22Rv1 (cell line): ENCODE measurements at regions not wholly inside any gene's neighbourhood (a gene's known extent, or its start where the extent isn't known, plus 50 kb on each side); places are given as distances from the start of the nearest gene placed in this dataset.

Source experiments
- ZFX ChIP-seq: fragments of 450-650 bp; IDR thresholded peaks from 2 replicates; pipeline ENCODE4 v1.6.1; 2017; ENCODE audit warnings: antibody characterized with exemption, borderline replicate concordance
- TF ChIP-seq, protein P1 (sequence below): fragments of 450-650 bp; IDR thresholded peaks from 2 replicates; pipeline ENCODE4 v1.5.1; 2017; ENCODE audit warnings: mild to moderate bottlenecking

DNA sequence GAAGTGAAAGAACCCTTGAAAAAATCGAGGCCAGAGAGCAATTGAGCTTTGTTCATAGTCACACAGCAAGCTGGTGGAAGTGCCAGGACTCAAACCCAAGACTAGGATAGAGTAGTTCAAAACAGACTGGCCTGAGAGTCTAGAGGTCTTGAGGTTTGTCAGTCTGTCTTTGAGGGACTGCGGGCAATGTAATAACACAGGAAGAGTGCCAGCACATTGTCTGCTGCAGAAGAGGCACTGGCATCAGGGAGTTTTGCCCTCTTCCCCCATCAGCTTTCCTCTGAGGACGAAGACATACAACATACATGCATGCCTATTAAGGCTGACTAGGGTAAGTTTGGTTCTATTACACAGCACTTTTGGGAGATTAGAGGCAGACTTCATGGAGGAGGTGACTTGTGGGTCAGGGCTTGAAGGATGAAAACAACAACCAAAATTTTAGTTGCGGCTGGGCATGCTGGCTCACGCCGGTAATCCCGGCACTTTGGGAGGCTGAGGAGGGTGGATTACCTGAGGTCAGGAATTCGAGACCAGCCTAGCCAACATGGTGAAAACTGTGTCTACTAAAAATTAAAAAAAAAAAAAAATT is 64.1 kb upstream of the LAS1L start:
- TF ChIP-seq, protein P1, sequence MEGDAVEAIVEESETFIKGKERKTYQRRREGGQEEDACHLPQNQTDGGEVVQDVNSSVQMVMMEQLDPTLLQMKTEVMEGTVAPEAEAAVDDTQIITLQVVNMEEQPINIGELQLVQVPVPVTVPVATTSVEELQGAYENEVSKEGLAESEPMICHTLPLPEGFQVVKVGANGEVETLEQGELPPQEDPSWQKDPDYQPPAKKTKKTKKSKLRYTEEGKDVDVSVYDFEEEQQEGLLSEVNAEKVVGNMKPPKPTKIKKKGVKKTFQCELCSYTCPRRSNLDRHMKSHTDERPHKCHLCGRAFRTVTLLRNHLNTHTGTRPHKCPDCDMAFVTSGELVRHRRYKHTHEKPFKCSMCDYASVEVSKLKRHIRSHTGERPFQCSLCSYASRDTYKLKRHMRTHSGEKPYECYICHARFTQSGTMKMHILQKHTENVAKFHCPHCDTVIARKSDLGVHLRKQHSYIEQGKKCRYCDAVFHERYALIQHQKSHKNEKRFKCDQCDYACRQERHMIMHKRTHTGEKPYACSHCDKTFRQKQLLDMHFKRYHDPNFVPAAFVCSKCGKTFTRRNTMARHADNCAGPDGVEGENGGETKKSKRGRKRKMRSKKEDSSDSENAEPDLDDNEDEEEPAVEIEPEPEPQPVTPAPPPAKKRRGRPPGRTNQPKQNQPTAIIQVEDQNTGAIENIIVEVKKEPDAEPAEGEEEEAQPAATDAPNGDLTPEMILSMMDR = no peak
- no peak for TF ChIP-seq ZFX
